ENCODE measurements at regions not wholly inside any gene's neighbourhood (a gene's known extent, or its start where the extent isn't known, plus 50 kb on each side); places are given as distances from the start of the nearest gene placed in this dataset.
A peak's percentile ranks its signal among the peaks of the same experiment; 100 is the strongest.

DNA sequence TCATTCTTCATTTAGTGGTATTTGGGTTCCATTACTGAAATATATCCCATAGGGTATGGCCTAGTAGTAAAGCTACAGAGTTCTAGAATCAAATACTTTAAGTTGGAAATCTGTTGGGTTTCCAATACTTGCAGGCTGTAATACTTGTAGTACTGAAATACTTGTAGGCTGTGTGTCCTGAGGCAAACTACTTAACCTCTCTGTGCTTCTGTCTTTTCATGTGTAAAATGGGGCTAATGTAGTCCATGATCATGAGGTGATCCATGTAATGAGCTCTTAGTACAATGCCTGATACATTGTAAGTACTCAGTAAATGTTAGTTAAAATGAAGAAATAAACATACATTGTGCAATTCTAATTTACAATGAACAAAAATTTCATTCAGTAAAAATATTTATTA, 368.9 kb downstream of the CSNK1G3 start:
- H3K36me3 ChIP-seq (ENCODE audit: control insufficient read depth in 4 of 4, insufficient read depth in 4 of 4, low read length in 3 of 4), result no peaks in the 10 kb centered on the region
- no peak overlapping the region for H3K27ac ChIP-seq (ENCODE audit: insufficient read depth in 1 of 2, low read depth in 1 of 2, low read length in 2 of 2, poor library complexity in 1 of 2, severe bottlenecking in 2 of 2)
- CTCF ChIA-PET, result interaction anchor here (0.6 kb wide), 1 partner anchor 209 kb away, joined by 3 read pairs; no protein-coding TSS in a partner anchor
- H3K4me3 ChIP-seq (ENCODE audit: control insufficient read depth in 1 of 7, extremely low read depth in 1 of 7, insufficient read depth in 4 of 7, low read depth in 2 of 7, low read length in 6 of 7), result no peak overlapping the region
- no peak for DNase-seq
- no peaks in the 10 kb centered on the region for H3K9me3 ChIP-seq (ENCODE audit: control extremely low read depth in 1 of 5, control insufficient read depth in 4 of 5, insufficient read depth in 2 of 5, low read depth in 1 of 5, low read length in 4 of 5)
- POLR2A ChIA-PET, result no interaction called here
- no peaks in the 10 kb centered on the region for H3K27me3 ChIP-seq (replicated peaks in 2 of 5; ENCODE audit: control insufficient read depth in 4 of 5, insufficient read depth in 5 of 5, low read length in 4 of 5)
- H3K4me1 ChIP-seq (ENCODE audit: control extremely low read depth in 1 of 4, control insufficient read depth in 4 of 4, insufficient read depth in 4 of 4, low read length in 3 of 4), result no peaks in the 10 kb centered on the region

DNA sequence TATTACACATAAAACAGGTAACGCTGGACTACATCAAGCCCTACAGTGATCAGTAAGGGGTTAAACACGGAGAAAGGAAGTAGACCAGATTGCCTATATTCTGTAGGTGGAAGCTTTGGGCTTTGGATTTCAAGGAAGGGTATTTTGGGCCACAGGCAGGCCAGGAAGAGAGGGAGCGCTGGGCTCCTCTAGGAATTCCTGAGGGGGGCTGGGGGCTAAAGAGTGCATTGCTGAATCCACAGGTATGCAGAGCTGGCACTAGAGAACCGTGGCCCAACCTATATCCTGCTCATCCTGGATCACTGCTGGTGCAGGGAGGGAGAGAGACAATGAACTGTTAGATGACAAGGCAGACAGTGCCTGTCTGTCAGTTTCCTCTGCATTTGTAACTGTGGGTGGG, 367.1 kb downstream of the CSNK1G3 start:
- ChIA-PET CTCF (no interaction called here), POLR2A (no interaction called here)
- Histone ChIP-seq H3K27me3 (replicated peaks in 2 of 5; ENCODE audit: control insufficient read depth in 4 of 5, insufficient read depth in 5 of 5, low read length in 4 of 5) (no peaks in the 10 kb centered on the region), H3K9me3 (ENCODE audit: control extremely low read depth in 1 of 5, control insufficient read depth in 4 of 5, insufficient read depth in 2 of 5, low read depth in 1 of 5, low read length in 4 of 5) (no peaks in the 10 kb centered on the region), H3K4me3 (ENCODE audit: control insufficient read depth in 1 of 7, extremely low read depth in 1 of 7, insufficient read depth in 4 of 7, low read depth in 2 of 7, low read length in 6 of 7) (no peak overlapping the region), H3K27ac (ENCODE audit: insufficient read depth in 1 of 2, low read depth in 1 of 2, low read length in 2 of 2, poor library complexity in 1 of 2, severe bottlenecking in 2 of 2) (no peak overlapping the region), H3K4me1 (ENCODE audit: control extremely low read depth in 1 of 4, control insufficient read depth in 4 of 4, insufficient read depth in 4 of 4, low read length in 3 of 4) (peaks cover 0 to 6% (median 2%) of the 10 kb centered on the region in 4 experiments), H3K36me3 (ENCODE audit: control insufficient read depth in 4 of 4, insufficient read depth in 4 of 4, low read length in 3 of 4) (no peaks in the 10 kb centered on the region)
- 100% methylated on average over 3 of the region's 4 CpGs for WGBS (ENCODE audit: insufficient coverage)
- no peak for DNase-seq

DNA sequence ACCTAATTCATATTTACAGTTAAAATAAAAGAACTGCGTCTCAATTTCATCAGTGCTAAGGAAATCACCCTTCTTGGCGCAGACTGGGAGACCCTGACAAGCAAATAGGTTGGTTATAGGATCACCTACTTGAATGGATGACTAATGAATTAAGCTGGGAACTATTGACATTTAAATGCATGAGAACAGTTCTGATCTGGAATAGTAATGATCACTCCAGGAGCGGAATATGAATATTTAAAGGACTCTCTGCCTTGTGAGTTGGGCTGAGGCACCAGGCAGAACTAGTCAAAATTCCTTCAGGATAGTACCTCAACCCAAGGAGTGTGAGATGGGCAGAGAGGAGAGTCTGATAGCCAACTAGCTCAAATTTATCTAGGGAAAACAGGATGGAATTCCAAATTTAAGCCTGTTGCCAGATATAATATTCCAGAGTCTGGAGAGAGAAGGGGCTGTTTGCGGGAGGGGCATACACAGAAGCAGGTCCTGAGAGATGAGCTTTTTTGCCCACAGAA, 364.4 kb downstream of the CSNK1G3 start:
- Histone ChIP-seq H3K9me3 (ENCODE audit: control extremely low read depth in 1 of 5, control insufficient read depth in 4 of 5, insufficient read depth in 2 of 5, low read depth in 1 of 5, low read length in 4 of 5) (no peaks in the 10 kb centered on the region), H3K36me3 (ENCODE audit: control insufficient read depth in 4 of 4, insufficient read depth in 4 of 4, low read length in 3 of 4) (no peaks in the 10 kb centered on the region), H3K4me3 (ENCODE audit: control insufficient read depth in 1 of 7, extremely low read depth in 1 of 7, insufficient read depth in 4 of 7, low read depth in 2 of 7, low read length in 6 of 7) (no peak overlapping the region), H3K27me3 (replicated peaks in 2 of 5; ENCODE audit: control insufficient read depth in 4 of 5, insufficient read depth in 5 of 5, low read length in 4 of 5) (no peaks in the 10 kb centered on the region), H3K4me1 (ENCODE audit: control extremely low read depth in 1 of 4, control insufficient read depth in 4 of 4, insufficient read depth in 4 of 4, low read length in 3 of 4) (peaks cover 0 to 6% (median 2%) of the 10 kb centered on the region in 4 experiments), H3K27ac (ENCODE audit: insufficient read depth in 1 of 2, low read depth in 1 of 2, low read length in 2 of 2, poor library complexity in 1 of 2, severe bottlenecking in 2 of 2) (no peak overlapping the region)
- WGBS (ENCODE audit: insufficient coverage), result 93% methylated on average over 4 of the region's 4 CpGs
- no peak for DNase-seq
- POLR2A ChIA-PET, result no interaction called here
- CTCF ChIA-PET, result no interaction called here

DNA sequence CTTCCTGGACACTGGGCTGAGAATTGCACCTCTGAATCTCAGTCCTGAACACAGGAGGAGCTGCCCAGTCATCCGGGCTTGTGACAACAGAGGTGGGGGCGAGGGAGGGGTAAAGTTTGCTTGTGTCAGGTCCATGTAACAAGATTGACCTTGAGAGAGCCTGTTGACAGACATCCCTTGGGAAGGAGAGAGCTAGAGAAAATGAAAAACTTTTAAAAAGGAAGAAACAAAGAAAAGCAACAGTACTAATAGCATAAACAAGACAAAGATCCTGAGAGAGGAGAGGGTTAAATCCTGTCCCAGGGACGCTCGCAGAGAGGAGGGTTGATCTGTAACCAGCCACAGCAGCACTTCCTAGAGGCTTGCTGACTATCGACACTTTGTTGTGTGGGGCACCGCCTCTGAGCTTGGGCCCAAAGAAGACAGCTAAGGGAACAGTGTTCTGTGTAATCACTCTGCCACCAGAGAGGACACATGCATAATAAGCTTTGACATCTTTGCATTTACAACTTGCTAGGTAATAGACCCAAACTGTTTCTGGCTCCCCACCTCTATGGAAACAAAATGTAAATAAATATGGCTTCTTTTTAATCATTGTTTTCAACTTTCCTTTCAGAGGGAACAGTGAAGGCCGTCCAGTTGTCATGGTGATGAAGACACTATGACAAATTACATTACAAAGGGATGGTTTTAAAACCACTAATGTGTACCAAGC, 363.7 kb downstream of the CSNK1G3 start:
- no peaks in the 10 kb centered on the region for H3K9me3 ChIP-seq (ENCODE audit: control extremely low read depth in 1 of 5, control insufficient read depth in 4 of 5, insufficient read depth in 2 of 5, low read depth in 1 of 5, low read length in 4 of 5)
- peak in 2 of 3 donors; percentile 6 to 17 for DNase-seq
- H3K27ac ChIP-seq (ENCODE audit: insufficient read depth in 1 of 2, low read depth in 1 of 2, low read length in 2 of 2, poor library complexity in 1 of 2, severe bottlenecking in 2 of 2), result no peak overlapping the region
- H3K4me3 ChIP-seq (ENCODE audit: control insufficient read depth in 1 of 7, extremely low read depth in 1 of 7, insufficient read depth in 4 of 7, low read depth in 2 of 7, low read length in 6 of 7), result no peak overlapping the region
- no peaks in the 10 kb centered on the region for H3K36me3 ChIP-seq (ENCODE audit: control insufficient read depth in 4 of 4, insufficient read depth in 4 of 4, low read length in 3 of 4)
- H3K27me3 ChIP-seq (replicated peaks in 2 of 5; ENCODE audit: control insufficient read depth in 4 of 5, insufficient read depth in 5 of 5, low read length in 4 of 5), result no peaks in the 10 kb centered on the region
- WGBS (ENCODE audit: insufficient coverage), result 64% methylated on average over 7 of the region's 7 CpGs
- H3K4me1 ChIP-seq (ENCODE audit: control extremely low read depth in 1 of 4, control insufficient read depth in 4 of 4, insufficient read depth in 4 of 4, low read length in 3 of 4), result peaks cover 0 to 6% (median 2%) of the 10 kb centered on the region in 4 experiments
- ChIA-PET CTCF (no interaction called here), POLR2A (no interaction called here)

DNA sequence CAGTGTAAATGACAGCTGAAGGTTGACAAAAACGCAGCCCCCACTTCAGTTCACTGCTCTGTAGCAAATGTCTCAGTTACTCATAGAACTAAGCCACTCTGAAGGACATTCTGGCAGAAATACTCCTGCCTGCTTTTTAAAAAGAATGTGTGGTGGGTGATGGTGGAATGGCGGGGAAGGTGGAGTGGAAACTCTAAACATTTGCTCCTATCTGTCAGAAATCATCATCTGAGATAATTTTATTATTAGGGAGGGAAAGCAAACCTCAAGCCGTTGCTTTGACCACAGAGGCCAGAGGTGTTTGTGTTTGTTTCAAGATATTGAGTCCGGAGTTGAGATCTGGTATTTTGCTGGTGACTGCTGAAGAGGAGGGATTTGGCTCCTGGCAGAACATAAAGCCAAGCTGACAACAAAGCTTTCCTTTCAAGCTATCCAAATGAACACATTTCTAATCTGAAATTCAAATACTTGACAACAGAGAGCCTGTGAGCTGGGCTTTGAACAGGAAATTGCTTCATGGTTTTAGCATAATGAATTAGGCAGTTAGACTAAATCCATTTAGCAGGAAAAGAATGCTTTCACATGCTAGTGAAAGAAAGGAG, 362.7 kb downstream of the CSNK1G3 start:
- no peak overlapping the region for H3K27ac ChIP-seq (ENCODE audit: insufficient read depth in 1 of 2, low read depth in 1 of 2, low read length in 2 of 2, poor library complexity in 1 of 2, severe bottlenecking in 2 of 2)
- H3K36me3 ChIP-seq (ENCODE audit: control insufficient read depth in 4 of 4, insufficient read depth in 4 of 4, low read length in 3 of 4), result no peaks in the 10 kb centered on the region
- WGBS (ENCODE audit: insufficient coverage), result 83% methylated on average over 2 of the region's 4 CpGs
- ChIA-PET POLR2A (no interaction called here), CTCF (no interaction called here)
- no peaks in the 10 kb centered on the region for H3K27me3 ChIP-seq (replicated peaks in 2 of 5; ENCODE audit: control insufficient read depth in 4 of 5, insufficient read depth in 5 of 5, low read length in 4 of 5)
- H3K4me1 ChIP-seq (ENCODE audit: control extremely low read depth in 1 of 4, control insufficient read depth in 4 of 4, insufficient read depth in 4 of 4, low read length in 3 of 4), result peaks cover 0 to 6% (median 2%) of the 10 kb centered on the region in 4 experiments
- H3K4me3 ChIP-seq (ENCODE audit: control insufficient read depth in 1 of 7, extremely low read depth in 1 of 7, insufficient read depth in 4 of 7, low read depth in 2 of 7, low read length in 6 of 7), result no peak overlapping the region
- peak in 1 of 3 donors; percentile 1 for DNase-seq
- H3K9me3 ChIP-seq (ENCODE audit: control extremely low read depth in 1 of 5, control insufficient read depth in 4 of 5, insufficient read depth in 2 of 5, low read depth in 1 of 5, low read length in 4 of 5), result no peaks in the 10 kb centered on the region

DNA sequence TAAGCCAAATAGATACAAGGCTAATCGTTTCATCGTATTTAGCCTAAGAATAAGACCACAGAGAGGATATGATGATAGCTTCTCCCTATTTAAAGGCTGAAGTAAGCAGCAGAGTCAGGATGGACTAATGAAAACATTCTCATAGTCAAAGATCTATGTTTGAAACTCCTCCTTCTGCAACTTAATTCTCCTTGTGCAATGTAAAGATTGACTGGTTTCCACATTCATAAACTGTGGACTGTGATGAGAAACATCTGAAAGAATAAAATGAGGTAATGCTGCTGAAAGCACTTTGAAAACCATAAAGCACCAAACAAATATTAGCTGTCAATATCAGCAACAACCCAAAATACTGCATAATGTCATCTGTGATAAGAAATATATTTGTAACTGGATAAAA, 361.9 kb downstream of the CSNK1G3 start:
- Histone ChIP-seq H3K27me3 (replicated peaks in 2 of 5; ENCODE audit: control insufficient read depth in 4 of 5, insufficient read depth in 5 of 5, low read length in 4 of 5) (no peaks in the 10 kb centered on the region), H3K27ac (ENCODE audit: insufficient read depth in 1 of 2, low read depth in 1 of 2, low read length in 2 of 2, poor library complexity in 1 of 2, severe bottlenecking in 2 of 2) (no peak overlapping the region), H3K4me3 (ENCODE audit: control insufficient read depth in 1 of 7, extremely low read depth in 1 of 7, insufficient read depth in 4 of 7, low read depth in 2 of 7, low read length in 6 of 7) (no peak overlapping the region), H3K36me3 (ENCODE audit: control insufficient read depth in 4 of 4, insufficient read depth in 4 of 4, low read length in 3 of 4) (no peaks in the 10 kb centered on the region), H3K4me1 (ENCODE audit: control extremely low read depth in 1 of 4, control insufficient read depth in 4 of 4, insufficient read depth in 4 of 4, low read length in 3 of 4) (peaks cover 0 to 6% (median 2%) of the 10 kb centered on the region in 4 experiments), H3K9me3 (ENCODE audit: control extremely low read depth in 1 of 5, control insufficient read depth in 4 of 5, insufficient read depth in 2 of 5, low read depth in 1 of 5, low read length in 4 of 5) (no peaks in the 10 kb centered on the region)
- DNase-seq, result no peak
- ChIA-PET POLR2A (no interaction called here), CTCF (no interaction called here)
- WGBS (ENCODE audit: insufficient coverage), result no CpG with 5 or more reads among the region's 2 CpGs

DNA sequence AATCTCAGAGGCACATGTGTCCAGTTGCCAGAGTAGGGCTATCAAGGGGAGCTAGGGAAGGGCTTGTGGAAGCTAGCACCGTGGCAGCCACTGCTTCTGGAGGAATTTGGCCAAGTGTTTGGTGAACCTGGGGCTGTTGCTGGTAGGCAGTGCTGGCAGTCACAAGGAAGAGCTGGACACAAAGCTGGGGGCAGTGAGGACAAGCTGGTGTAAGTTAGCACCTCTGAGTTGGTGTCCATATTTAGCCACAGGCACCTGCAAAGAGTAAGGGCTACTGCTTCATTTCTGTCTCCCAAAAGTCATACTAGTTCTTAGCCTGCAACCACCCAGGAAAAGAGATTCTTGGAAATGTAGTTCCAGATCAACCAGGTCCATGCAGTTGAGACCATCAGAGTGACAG, 359.4 kb downstream of the CSNK1G3 start:
- Histone ChIP-seq H3K27me3 (replicated peaks in 2 of 5; ENCODE audit: control insufficient read depth in 4 of 5, insufficient read depth in 5 of 5, low read length in 4 of 5) (no peaks in the 10 kb centered on the region), H3K4me3 (ENCODE audit: control insufficient read depth in 1 of 7, extremely low read depth in 1 of 7, insufficient read depth in 4 of 7, low read depth in 2 of 7, low read length in 6 of 7) (no peak overlapping the region), H3K4me1 (ENCODE audit: control extremely low read depth in 1 of 4, control insufficient read depth in 4 of 4, insufficient read depth in 4 of 4, low read length in 3 of 4) (peaks cover 0 to 6% (median 2%) of the 10 kb centered on the region in 4 experiments), H3K27ac (ENCODE audit: insufficient read depth in 1 of 2, low read depth in 1 of 2, low read length in 2 of 2, poor library complexity in 1 of 2, severe bottlenecking in 2 of 2) (no peak overlapping the region), H3K9me3 (ENCODE audit: control extremely low read depth in 1 of 5, control insufficient read depth in 4 of 5, insufficient read depth in 2 of 5, low read depth in 1 of 5, low read length in 4 of 5) (no peaks in the 10 kb centered on the region), H3K36me3 (ENCODE audit: control insufficient read depth in 4 of 4, insufficient read depth in 4 of 4, low read length in 3 of 4) (no peaks in the 10 kb centered on the region)
- WGBS (ENCODE audit: insufficient coverage), result 100% methylated on average over 1 of the region's 1 CpG
- DNase-seq, result no peak
- POLR2A ChIA-PET, result no interaction called here
- CTCF ChIA-PET, result no interaction called here

All from common myeloid progenitor, CD34-positive (primary cell).